Fibroblast of villous mesenchyme (primary cell): ENCODE measurements at regions not wholly inside any gene's neighbourhood (a gene's known extent, or its start where the extent isn't known, plus 50 kb on each side); places are given as distances from the start of the nearest gene placed in this dataset.

Experiments used
- DNase-seq: peaks from one replicate; pipeline ENCODE4 v3.0.0-alpha.2; 2010; ENCODE audit warnings: low read depth
- H3K4me3 ChIP-seq: 2 replicates; pipeline ENCODE4 v1.5.1; 2011; ENCODE audit warnings: low read depth, mild to moderate bottlenecking, low read length
- TF ChIP-seq, protein P1 (sequence below): IDR thresholded peaks from 2 replicates; pipeline ENCODE4 v1.5.1; 2012; ENCODE audit warnings: low read depth, mild to moderate bottlenecking, low read length; ENCODE audit not compliant: insufficient read depth

DNA sequence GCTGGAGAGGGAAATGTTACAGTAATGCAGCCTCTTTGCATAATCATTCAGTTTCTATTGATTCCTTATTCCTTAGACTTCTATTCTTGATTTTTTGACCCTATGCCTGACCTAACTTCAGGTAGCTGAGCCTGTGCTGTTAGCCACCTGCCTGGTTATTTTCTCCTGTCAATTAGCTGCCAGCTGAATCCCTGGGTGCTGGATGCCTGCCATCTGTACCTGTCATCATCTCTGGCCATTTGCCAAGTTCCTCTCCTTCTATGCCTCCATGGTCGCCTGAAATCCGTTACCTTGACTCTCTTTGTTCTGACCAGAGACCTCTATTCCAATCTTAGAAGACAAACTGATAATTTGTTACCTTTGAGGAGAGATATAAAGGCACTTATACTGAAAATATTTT, 178.3 kb downstream of the CAVIN4 start:
- no peak overlapping the region for H3K4me3 ChIP-seq
- TF ChIP-seq, protein P1, sequence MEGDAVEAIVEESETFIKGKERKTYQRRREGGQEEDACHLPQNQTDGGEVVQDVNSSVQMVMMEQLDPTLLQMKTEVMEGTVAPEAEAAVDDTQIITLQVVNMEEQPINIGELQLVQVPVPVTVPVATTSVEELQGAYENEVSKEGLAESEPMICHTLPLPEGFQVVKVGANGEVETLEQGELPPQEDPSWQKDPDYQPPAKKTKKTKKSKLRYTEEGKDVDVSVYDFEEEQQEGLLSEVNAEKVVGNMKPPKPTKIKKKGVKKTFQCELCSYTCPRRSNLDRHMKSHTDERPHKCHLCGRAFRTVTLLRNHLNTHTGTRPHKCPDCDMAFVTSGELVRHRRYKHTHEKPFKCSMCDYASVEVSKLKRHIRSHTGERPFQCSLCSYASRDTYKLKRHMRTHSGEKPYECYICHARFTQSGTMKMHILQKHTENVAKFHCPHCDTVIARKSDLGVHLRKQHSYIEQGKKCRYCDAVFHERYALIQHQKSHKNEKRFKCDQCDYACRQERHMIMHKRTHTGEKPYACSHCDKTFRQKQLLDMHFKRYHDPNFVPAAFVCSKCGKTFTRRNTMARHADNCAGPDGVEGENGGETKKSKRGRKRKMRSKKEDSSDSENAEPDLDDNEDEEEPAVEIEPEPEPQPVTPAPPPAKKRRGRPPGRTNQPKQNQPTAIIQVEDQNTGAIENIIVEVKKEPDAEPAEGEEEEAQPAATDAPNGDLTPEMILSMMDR, result no peak
- no peak for DNase-seq

DNA sequence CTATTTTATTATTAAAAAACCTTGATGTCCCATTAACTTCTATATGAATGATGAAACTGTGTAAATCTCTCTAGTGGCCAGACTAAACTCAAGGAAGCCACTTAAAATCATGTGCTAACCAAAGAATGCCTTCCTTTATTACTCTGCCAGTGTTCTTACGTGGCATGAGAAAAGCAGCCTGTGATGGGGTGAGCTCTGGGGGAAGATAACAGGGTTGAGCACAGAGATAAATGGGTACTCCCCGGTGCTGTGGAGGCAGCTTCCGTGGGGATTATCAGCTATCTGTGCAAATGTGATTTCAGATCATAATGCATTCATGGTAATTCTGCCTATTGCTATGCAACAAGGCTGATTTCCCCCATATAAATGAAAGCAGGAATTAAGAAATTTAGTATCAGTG, 181.3 kb downstream of the CAVIN4 start:
- TF ChIP-seq, protein P1, result no peak
- DNase-seq, result no peak
- H3K4me3 ChIP-seq, result no peak overlapping the region

DNA sequence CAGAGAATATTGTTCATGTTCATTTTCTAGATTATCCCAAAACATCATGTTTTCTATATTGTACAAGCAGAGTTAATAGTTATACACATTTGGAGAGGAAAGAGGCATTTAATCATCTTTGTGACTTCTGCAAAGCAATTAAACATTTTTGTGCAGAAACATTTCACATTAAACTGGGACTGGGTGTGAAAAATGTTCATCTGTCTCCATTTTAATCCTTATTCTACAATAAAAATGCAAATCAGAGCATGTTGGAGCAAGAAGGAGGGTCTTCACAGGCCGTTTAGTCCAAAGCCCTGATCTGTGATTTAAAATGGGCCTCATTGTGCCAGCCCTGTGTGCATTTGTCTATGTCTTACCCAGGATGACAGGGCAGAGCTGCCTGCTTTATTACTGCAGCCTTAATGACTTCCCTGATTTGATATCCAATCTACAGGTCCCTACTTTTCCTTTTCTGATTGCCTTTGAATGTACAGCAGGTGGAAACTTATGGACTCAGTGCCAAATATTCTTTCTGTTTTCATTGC, 183.5 kb downstream of the CAVIN4 start:
- no peak overlapping the region for H3K4me3 ChIP-seq
- DNase-seq, result no peak
- TF ChIP-seq, protein P1, result no peak

DNA sequence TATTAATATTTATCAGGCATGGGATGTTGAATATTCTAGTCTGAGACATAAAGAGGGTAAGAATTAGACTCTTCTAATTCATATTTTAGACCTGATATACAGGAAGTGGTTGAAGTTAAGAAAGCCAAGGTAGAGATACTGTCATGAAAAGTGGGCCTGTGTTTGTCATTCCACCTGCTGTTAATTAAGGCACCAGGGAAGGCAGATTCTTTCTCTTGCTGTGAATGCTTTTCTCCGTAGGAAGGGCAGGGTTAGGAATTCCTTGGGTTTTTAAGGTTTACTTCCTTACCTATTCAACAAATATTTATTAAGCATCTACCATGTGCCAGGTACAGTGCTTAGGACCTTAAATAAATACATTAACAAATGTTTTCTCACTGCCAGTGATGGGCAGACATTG, 196.4 kb downstream of the CAVIN4 start:
- TF ChIP-seq, protein P1, result no peak
- DNase-seq, result no peak
- no peak overlapping the region for H3K4me3 ChIP-seq

DNA sequence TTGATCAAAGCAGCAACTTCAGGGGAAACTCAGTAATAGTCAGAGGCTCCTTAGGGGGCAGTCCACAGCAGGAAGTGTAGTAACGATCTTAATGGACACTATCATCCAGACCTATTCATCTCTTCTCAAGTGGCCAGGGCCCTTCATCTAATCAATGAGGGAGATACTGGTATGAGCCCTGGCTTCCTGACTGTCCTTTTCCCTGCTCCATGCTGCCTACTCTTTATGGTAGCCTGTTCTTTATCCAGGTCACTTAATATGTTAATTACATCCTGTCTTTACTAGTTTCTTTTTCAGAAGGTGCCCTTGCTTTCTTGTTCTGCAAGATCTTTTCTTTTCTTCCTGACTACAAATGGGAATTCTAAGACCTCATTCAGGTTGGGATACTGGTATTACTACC, 197.1 kb downstream of the CAVIN4 start:
- TF ChIP-seq, protein P1, result no peak
- no peak overlapping the region for H3K4me3 ChIP-seq
- DNase-seq, result no peak

DNA sequence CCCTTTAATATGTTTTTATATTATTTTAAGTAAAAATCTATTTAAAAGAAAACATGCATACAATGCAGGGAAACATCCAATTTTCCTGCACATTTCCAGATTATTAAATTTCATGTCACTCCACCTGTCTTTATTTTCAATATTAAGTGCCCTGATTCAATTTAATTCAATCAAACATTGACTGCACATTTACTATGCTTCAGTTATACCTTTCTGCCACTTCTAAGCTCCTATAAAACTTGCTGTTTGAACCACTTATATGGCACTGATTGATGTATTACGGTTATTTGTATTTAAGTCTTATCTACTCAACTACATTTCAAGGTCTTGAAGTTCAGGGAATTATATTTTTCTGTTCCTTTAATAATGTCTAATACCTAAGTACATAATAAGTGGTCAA, 198.0 kb downstream of the CAVIN4 start:
- DNase-seq, result no peak
- TF ChIP-seq, protein P1, result no peak
- H3K4me3 ChIP-seq, result no peak overlapping the region

DNA sequence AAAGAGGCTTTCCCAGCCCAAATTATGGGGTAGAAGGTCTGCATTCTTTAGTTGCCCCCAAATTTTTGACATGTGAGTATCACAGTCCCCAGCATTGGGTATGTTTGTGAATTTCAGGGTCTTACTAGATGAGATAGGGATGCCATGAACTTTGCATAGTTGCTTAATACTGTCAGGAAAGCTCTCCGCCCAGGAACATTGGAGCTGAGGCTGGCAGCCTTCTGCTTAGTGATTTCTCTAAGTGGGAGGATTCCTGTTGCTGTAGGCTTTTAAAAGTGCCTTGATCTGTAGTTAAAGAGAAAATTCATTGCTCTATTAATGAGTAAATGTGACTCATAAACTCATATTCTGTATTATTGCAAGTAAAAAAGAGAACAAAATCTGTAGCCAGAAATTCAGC, 206.9 kb downstream of the CAVIN4 start:
- TF ChIP-seq, protein P1, result no peak
- no peak for DNase-seq

More for the DNA sequence above, 206.9 kb downstream of the CAVIN4 start:
- H3K4me3 ChIP-seq, result no peak overlapping the region
